ENCODE measurements at regions not wholly inside any gene's neighbourhood (a gene's known extent, or its start where the extent isn't known, plus 50 kb on each side); places are given as distances from the start of the nearest gene placed in this dataset.

- Histone ChIP-seq H3K79me2 (ENCODE audit: control insufficient read depth, low read length) (no peaks in the 10 kb centered on the region), H3K36me3 (ENCODE audit: control insufficient read depth, low read length) (no peaks in the 10 kb centered on the region), H3K27ac (ENCODE audit: low read depth, low read length) (no peak overlapping the region), H3K27me3 (ENCODE audit: control insufficient read depth, low read length) (no peaks in the 10 kb centered on the region), H3K4me3 (ENCODE audit: low read length) (no peak overlapping the region), H3K9me2 (replicated peaks; ENCODE audit: control insufficient read depth, low read length) (no peaks in the 10 kb centered on the region), H3K9me3 (ENCODE audit: control insufficient read depth, insufficient read depth, low read length) (no peaks in the 10 kb centered on the region), H3K4me1 (ENCODE audit: control insufficient read depth, low read length) (peaks cover 7% of the 10 kb centered on the region), H4K20me1 (ENCODE audit: control insufficient read depth, insufficient read depth, low read depth, low read length) (no peaks in the 10 kb centered on the region), H3K4me2 (ENCODE audit: low read length) (no peak overlapping the region), H3F3A (ENCODE audit: control insufficient read depth, insufficient read depth) (no peaks in the 10 kb centered on the region)
- TF ChIP-seq EZH2phosphoT487 (IDR thresholded peaks at IDR 0.05; ENCODE audit: borderline replicate concordance, low read length) (no peak), CTCF (IDR thresholded peaks at IDR 0.05; ENCODE audit: low read depth, low read length, poor library complexity, severe bottlenecking) (no peak)
Measured at GRCh38 chr16:86209202-86209601, 301.1 kb upstream of the FOXF1 start.

GRCh38 chr16:86210403-86211193 lies 299.7 kb upstream of the FOXF1 start:
- H3K9me2 ChIP-seq (replicated peaks; ENCODE audit: control insufficient read depth, low read length): no peaks in the 10 kb centered on the region
- H3K79me2 ChIP-seq (ENCODE audit: control insufficient read depth, low read length): no peaks in the 10 kb centered on the region
- no peaks in the 10 kb centered on the region for H3F3A ChIP-seq (ENCODE audit: control insufficient read depth, insufficient read depth)
- no peak overlapping the region for H3K4me3 ChIP-seq (ENCODE audit: low read length)
- no peaks in the 10 kb centered on the region for H3K9me3 ChIP-seq (ENCODE audit: control insufficient read depth, insufficient read depth, low read length)
- H3K27me3 ChIP-seq (ENCODE audit: control insufficient read depth, low read length): no peaks in the 10 kb centered on the region
- H3K4me2 ChIP-seq (ENCODE audit: low read length): no peak overlapping the region
- H3K27ac ChIP-seq (ENCODE audit: low read depth, low read length): no peak overlapping the region
- no peak for TF ChIP-seq EZH2phosphoT487 (IDR thresholded peaks at IDR 0.05; ENCODE audit: borderline replicate concordance, low read length)
- no peak for TF ChIP-seq CTCF (IDR thresholded peaks at IDR 0.05; ENCODE audit: low read depth, low read length, poor library complexity, severe bottlenecking)
- H3K36me3 ChIP-seq (ENCODE audit: control insufficient read depth, low read length): no peaks in the 10 kb centered on the region
- H3K4me1 ChIP-seq (ENCODE audit: control insufficient read depth, low read length): peaks cover 7% of the 10 kb centered on the region
- H4K20me1 ChIP-seq (ENCODE audit: control insufficient read depth, insufficient read depth, low read depth, low read length): no peaks in the 10 kb centered on the region

- TF ChIP-seq EZH2phosphoT487 (IDR thresholded peaks at IDR 0.05; ENCODE audit: borderline replicate concordance, low read length) (no peak), CTCF (IDR thresholded peaks at IDR 0.05; ENCODE audit: low read depth, low read length, poor library complexity, severe bottlenecking) (no peak)
- Histone ChIP-seq H3K4me3 (ENCODE audit: low read length) (no peak overlapping the region), H3K36me3 (ENCODE audit: control insufficient read depth, low read length) (no peaks in the 10 kb centered on the region), H3F3A (ENCODE audit: control insufficient read depth, insufficient read depth) (no peaks in the 10 kb centered on the region), H4K20me1 (ENCODE audit: control insufficient read depth, insufficient read depth, low read depth, low read length) (no peaks in the 10 kb centered on the region), H3K4me2 (ENCODE audit: low read length) (no peak overlapping the region), H3K27me3 (ENCODE audit: control insufficient read depth, low read length) (no peaks in the 10 kb centered on the region), H3K27ac (ENCODE audit: low read depth, low read length) (no peak overlapping the region), H3K79me2 (ENCODE audit: control insufficient read depth, low read length) (no peaks in the 10 kb centered on the region), H3K9me3 (ENCODE audit: control insufficient read depth, insufficient read depth, low read length) (no peaks in the 10 kb centered on the region), H3K9me2 (replicated peaks; ENCODE audit: control insufficient read depth, low read length) (no peaks in the 10 kb centered on the region), H3K4me1 (ENCODE audit: control insufficient read depth, low read length) (peaks cover 7% of the 10 kb centered on the region)
Measured at GRCh38 chr16:86211265-86211664, 299.1 kb upstream of the FOXF1 start.

Measured in DOHH2 (cell line).